UCSD-AML1 (cell line): ENCODE measurements at regions not wholly inside any gene's neighbourhood (a gene's known extent, or its start where the extent isn't known, plus 50 kb on each side); places are given as distances from the start of the nearest gene placed in this dataset.
"Not testable (repeated sequence)": the region's sequence is repeated elsewhere in the genome, so short reads cannot be mapped to it uniquely, and the experiment has no call there.

Experiments used
- DNase-seq: peaks from one replicate; lab custom pipeline; 2025; ENCODE audit not compliant: unreplicated experiment; lab: John Stamatoyannopoulos, UW

- no peak for DNase-seq
These were observed 1801.0 kb downstream of the C4orf33 start for GRCh38 chr4:130896920-130897319.

GRCh38 chr4:130901321-130901720, 1805.4 kb downstream of the C4orf33 start:
- no peak for DNase-seq

GRCh38 chr4:130922955-130923354, 1827.0 kb downstream of the C4orf33 start:
- DNase-seq = no peak

- DNase-seq = no peak
These were observed 1859.6 kb downstream of the C4orf33 start for GRCh38 chr4:130955520-130955919.

GRCh38 chr4:130985371-130985770, 1889.4 kb downstream of the C4orf33 start:
- DNase-seq = peak; percentile 6

GRCh38 chr4:130995988-130996387, 1900.0 kb downstream of the C4orf33 start:
- DNase-seq = no peak

- DNase-seq = no peak
These were observed 1905.4 kb downstream of the C4orf33 start for GRCh38 chr4:131001371-131001770.

- DNase-seq = no peak
These were observed 1906.2 kb downstream of the C4orf33 start for GRCh38 chr4:131002132-131002531.

- no peak for DNase-seq
These were observed 1910.4 kb downstream of the C4orf33 start for GRCh38 chr4:131006388-131006787.

GRCh38 chr4:131011961-131012360, 1916.0 kb downstream of the C4orf33 start:
- not testable (repeated sequence) for DNase-seq

- no peak for DNase-seq
These were observed 1917.3 kb downstream of the C4orf33 start for GRCh38 chr4:131013226-131013625.

- DNase-seq = no peak
These were observed 1930.8 kb downstream of the C4orf33 start for GRCh38 chr4:131026771-131027170.

- no peak for DNase-seq
These were observed 1948.4 kb downstream of the C4orf33 start for GRCh38 chr4:131044368-131044767.

GRCh38 chr4:131046821-131047220, 1950.9 kb downstream of the C4orf33 start:
- DNase-seq = no peak

- DNase-seq = no peak
These were observed 1956.7 kb downstream of the C4orf33 start for GRCh38 chr4:131052646-131053045.

GRCh38 chr4:131054489-131055019, 1958.6 kb downstream of the C4orf33 start:
- no peak for DNase-seq

- no peak for DNase-seq
These were observed 1965.8 kb downstream of the C4orf33 start for GRCh38 chr4:131061734-131062133.

- no peak for DNase-seq
These were observed 1967.9 kb downstream of the C4orf33 start for GRCh38 chr4:131063878-131064277.

GRCh38 chr4:131081069-131081468, 1985.1 kb downstream of the C4orf33 start:
- no peak for DNase-seq

GRCh38 chr4:131084997-131085396, 1989.0 kb downstream of the C4orf33 start:
- DNase-seq = no peak

GRCh38 chr4:131091896-131092295, 1995.9 kb downstream of the C4orf33 start:
- no peak for DNase-seq

GRCh38 chr4:131093303-131093702, 1997.4 kb downstream of the C4orf33 start:
- DNase-seq = no peak

- DNase-seq = no peak
These were observed 2003.0 kb downstream of the C4orf33 start for GRCh38 chr4:131098976-131099375.

GRCh38 chr4:131113273-131113672, 2017.3 kb downstream of the C4orf33 start:
- DNase-seq = no peak
